ENCODE measurements at regions not wholly inside any gene's neighbourhood (a gene's known extent, or its start where the extent isn't known, plus 50 kb on each side); places are given as distances from the start of the nearest gene placed in this dataset.

DNA sequence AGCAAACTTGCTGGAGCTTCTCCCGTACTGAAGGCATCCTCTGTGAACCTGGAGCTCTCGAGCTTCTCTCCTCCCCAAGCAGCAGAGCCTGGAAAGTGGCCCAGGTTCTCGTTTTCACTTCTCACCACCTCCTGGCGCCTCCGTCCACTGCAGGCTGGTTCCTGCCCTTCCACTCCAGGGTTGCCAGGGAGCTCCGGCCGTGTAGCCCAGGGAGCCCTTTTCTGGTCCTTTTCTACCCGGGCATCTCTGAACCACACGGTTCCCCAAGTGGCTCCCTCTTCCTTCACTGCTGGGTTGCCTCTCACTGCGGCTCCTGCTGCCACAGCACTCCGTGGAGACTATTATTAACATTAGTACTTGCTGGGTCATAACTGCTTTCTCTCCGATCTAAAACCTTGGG lies 208.6 kb upstream of the PPP2R2D start:
- TF ChIP-seq GATA2 (IDR thresholded peaks at IDR 0.05; ENCODE audit: low read depth, low read length) = no peak
- no peak for TF ChIP-seq GATA3 (IDR thresholded peaks at IDR 0.05; ENCODE audit: low read depth, low read length)

All from SH-SY5Y (cell line).